ENCODE measurements at regions not wholly inside any gene's neighbourhood (a gene's known extent, or its start where the extent isn't known, plus 50 kb on each side); places are given as distances from the start of the nearest gene placed in this dataset.

DNA sequence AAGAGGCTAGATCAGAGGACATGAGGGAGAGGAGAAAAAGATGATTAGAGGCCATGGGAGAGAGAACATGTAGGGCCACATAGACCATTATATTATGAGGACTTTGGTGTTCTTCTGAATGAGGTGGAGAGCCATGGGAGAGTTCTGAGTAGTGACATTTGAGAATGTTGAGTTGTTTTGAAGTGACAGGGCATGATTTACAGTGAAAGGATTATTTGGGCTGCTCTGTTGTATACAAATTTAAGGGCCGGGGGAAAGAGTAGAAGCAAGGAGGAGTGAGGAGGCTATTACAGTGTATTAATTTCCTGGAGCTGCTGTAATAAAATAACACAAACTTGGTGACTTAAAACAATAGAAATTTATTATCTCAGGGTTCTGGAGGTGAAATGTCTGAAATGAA is 102.5 kb upstream of the RGS4 start:
- no peak for DNase-seq (ENCODE audit: low spot score)

DNA sequence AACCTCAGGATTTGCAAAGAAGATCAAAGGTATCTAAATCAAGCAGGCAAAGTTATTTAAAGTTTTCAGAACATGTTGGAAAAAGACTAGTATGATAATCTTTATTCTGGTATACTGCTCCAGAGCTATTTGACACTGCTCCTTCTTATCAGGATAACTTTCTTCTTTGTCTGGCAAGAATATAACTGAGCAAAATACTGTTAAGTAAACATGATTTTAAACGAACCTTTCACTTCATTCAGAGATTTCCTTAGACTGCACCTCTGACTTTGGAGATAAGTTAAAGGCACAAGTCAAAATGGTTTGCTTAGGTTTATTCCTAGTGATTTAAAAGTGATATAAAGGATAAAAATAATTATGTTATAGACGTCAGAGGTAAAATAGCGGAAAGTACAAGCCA is 103.9 kb upstream of the CCDC190 start:
- DNase-seq (ENCODE audit: low spot score): no peak

DNA sequence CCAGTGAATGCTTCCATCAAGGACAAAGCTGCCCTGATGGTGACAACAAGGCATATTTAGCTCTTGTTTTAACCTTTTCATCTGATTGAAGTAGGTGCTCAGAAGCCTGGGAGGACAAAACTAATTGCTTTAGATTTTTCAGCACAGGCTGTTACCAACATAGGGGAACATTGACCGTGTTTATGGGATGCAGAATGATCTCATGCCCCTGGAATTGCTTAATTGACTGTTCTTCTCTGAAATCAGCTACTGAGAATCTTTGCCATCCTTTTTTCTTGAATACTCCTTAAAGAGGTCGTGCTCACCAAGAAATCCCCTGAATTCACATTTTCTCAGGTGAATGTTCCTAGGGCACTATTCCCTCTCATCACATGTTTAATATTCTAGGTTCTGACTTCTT is 95.9 kb upstream of the CCDC190 start:
- DNase-seq (ENCODE audit: low spot score): peak; percentile 30

DNA sequence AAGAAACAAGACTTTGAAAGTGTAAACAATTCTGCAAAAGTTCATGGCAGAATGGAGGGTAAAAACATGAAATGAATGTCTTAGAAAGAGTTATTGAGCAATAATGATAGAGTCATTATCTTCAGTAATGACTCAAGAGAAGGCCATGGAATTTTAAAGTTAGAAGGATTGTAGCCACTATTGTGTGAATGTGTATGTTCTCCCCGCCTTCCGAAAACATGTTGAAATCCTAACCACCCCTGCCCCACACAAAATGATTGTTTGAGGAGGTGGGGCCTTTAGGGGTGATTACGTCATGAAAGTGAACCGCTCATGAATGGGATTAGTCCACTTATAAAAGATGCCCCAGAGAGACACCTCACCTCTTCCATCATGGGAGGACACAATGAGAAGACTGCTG is 93.8 kb upstream of the CCDC190 start:
- DNase-seq (ENCODE audit: low spot score): no peak

DNA sequence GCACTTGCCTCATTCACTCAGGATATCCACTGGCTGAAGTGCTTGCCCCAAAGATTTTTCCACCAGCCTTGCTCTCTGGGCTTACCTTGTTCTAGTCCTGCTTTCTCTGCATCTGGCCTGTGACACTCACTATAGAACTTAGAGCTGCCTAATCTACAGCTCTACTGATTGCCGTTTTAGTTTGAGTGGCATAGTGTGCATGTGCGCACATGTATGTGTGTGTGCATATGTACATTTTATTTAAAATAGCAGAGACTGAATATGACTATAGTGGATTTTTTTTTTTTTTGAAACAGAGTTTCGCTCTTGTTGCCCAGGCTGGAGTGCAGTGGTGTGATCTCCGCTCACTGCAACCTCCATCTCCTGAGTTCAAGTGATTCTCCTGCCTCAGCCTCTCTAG is 92.0 kb upstream of the CCDC190 start:
- DNase-seq (ENCODE audit: low spot score): no peak

DNA sequence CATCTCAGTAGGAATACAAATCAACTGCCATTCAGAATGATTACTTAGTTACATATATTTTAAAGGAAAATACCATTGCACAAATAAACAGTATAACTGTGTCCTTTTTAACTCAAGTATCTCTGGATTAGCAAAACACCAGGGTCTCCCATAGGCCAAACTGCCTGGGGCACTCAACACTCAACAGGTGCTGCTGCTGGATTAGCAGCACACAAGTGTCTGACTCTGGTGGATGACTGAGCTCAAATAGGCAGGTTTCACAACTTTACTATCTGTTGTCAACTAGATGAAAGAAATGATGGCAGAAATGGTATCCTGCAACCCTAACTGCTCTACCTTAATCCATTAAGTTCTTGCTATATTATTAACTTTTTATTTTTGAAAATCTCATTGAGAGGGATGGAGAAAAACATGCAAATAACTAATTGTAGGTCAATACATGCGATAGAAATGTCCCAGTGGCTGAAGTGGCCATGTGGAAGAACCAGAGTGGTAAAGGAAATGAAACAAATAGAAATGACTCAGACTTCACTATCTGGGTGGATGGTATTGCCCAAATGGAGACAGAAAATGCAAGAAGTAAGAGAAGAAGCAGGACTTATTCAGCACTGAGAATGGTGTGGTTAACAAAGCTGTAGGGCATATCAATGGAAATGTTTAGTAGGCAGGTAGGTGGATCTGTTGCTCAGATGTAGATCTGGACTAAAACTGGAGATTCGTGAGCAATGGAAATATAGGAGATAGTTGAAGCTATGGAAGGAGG is 90.8 kb upstream of the CCDC190 start:
- no peak for DNase-seq (ENCODE audit: low spot score)

DNA sequence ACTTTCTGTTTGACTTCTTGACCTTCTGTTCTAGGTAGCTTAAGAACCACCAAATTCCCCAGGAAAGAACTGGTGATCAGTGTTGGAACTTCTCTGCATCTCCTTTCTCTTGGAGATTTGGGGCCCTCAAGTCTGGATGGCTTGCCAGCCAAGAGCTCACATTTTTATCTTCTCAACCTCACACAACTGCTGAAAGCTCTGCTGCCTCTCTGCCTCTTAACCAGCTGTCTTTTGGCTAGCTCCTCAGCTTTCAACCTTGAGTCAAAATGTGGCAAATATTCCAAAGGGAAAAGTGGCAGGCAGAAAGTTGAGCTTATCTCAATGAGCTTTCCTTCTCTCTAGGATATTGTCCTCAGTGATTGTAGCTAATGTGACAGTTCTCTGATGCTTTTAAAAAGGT is 89.2 kb upstream of the CCDC190 start:
- DNase-seq (ENCODE audit: low spot score): no peak

DNA sequence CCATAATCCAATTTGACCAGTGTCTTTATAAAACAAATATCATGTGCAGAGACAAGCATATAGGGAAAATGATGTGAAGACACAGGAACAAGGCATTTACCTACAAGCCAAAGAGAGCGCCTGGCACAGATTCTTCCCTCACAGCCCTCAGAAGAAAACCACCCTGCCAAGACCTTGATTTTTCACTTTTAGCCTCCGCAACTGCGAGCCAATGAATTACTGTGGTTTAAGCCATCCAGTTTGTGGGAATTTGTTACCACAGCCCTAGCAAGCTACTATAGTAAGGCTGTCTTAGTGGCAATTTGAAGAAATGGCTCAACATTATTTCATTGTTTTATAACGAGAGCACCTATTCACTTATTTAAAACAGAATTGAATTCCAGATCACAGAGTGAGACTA is 85.7 kb upstream of the CCDC190 start:
- no peak for DNase-seq (ENCODE audit: low spot score)

DNA sequence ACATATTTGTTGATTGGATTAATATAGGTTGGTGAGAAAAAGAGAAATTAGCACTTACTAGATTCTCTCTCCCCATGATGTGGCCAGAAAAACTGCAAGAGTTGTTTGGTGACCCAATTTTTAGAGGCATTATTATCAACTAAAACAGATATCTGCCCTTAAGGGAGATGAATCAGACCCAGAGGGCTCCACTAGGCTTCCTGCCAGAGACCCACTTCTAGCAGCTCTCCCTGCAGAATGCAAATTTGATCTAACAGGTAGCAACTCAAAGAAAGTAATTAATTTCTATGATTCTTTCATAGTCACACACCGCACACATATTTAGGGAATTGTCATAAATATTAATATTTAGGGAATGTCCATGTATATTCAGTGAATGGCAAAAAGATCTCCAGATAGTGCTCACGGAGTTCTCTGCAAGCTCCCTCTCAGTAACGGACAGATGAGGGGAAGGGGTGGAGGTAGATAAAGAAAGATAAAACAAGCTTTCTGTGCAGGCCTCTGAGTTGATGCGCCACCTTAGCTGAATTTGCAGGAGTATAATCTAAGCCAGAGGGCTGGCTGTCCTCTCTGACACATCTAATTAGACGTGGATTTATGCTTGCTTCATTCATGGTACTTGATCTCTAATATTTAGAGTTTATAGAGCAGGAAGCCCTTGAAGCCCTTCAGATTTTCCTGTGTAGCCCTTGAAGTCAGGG is 84.1 kb upstream of the CCDC190 start:
- DNase-seq (ENCODE audit: low spot score): no peak

DNA sequence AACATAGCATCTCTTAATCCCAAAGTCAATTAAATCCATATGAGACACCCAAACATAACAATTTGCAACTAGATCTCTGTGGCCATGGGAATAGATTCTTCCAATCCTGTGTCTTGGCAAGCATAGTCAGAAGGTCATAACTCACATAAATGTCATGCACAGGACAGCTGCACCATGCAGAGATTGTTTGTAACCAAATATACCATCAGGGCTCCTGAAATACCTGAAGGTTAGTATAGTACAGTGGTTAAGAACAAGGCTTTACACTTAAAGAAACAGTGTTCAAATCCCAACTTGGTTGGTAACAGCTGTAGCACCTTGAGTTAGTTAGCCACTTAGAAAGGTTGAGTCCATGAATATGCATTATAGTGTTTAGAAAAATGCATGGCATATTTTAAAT is 82.6 kb upstream of the CCDC190 start:
- peak; percentile 51 for DNase-seq (ENCODE audit: low spot score)

DNA sequence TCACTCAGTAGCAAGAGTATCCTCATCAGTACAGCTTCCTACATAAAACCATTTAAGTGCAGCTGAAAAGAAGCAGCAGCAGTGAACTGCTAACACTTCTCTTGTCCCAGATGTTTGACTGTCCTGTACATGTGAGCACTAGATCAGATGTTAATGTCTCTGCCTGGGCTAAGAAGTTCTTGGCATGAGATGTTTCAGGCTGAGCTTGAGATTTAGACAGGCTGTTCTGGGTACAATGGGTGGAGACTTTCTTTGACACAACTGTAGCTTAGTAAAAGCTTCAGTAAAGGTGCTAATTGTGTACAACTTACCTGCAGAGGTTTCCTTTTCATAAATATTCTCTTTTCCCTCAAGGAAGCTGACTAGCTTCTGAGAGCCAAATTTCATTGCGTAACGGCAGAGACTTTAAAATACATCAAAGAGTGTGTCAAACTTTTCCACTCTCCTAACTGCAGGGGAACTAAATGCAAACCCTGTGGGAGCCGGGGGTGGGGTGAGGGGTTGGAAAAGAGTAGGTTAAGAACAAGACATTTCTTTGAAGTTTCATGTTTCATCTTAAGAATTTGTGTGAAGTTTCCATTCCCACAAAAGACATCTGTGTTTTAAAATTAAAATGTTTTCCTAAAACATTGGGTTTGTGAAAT is 82.1 kb upstream of the CCDC190 start:
- DNase-seq (ENCODE audit: low spot score): no peak

DNA sequence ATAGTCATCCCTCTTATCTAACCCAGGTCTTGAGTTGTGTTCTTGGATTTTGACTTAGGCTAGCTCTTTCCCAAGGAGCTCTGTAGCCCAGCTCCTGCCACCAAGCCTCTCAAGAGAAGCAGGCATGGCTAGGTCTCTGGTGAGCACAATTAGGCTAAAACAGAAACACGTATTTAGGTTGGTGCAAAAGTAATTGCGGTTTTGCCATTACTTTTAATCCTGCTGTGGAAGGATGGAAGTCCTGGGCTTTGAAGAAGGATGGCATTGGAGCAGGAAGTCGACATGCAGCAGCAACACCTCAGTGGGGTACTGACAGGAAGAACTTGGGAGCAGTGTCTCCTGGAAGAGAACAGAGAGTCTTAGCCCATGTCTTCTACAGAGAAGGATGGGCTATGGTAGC is 80.0 kb upstream of the CCDC190 start:
- DNase-seq (ENCODE audit: low spot score): no peak

DNA sequence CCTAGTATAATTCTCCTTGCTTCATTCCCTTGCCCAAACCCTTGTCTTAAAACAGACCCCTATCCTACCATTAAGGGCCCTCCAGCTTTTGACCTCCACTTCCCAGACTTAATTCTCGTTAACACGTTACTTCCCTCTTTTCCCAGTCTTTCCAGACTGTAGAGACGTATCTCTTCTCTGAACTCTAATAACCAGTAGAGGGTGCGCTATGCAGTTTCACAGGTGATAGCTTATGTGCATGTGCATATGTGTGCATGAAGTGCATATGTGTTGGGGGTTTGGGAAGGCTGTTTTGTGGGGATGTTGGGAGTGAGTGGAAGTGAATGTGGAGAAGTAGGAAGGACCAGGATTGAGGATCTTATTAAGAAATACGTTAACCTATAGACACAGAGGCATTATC is 78.1 kb upstream of the CCDC190 start:
- no peak for DNase-seq (ENCODE audit: low spot score)

DNA sequence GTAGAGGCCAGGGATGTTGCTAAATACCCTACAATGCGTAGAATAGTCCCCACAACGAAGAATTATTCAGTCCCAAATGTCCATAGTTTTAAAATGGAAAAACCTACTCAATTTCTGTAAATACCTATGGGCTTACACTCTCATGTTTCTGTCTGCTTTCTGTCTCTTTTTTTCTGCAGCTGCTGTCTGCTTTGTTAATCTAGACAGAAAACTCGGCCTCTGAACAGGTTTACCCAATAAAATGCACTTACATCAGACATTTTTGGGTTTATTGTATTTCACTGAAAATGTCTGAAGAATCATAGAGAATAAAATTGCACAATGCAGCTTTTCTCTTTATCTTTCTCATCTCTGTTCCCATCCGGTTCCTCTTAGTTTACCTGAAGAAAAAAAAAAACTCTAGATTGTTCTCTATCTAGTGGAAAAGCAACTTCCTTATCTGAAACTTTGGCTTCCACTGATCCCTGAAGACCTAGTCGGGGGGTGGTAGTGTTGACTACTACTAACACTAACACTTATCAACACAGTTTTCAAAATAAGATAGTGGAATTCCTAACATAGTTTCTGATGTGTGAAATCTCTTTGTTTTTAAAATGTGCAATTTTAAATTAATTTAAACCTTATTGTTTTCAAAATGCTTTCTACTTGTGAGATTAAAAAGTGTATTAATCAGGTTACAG is 76.9 kb upstream of the CCDC190 start:
- DNase-seq (ENCODE audit: low spot score): no peak

DNA sequence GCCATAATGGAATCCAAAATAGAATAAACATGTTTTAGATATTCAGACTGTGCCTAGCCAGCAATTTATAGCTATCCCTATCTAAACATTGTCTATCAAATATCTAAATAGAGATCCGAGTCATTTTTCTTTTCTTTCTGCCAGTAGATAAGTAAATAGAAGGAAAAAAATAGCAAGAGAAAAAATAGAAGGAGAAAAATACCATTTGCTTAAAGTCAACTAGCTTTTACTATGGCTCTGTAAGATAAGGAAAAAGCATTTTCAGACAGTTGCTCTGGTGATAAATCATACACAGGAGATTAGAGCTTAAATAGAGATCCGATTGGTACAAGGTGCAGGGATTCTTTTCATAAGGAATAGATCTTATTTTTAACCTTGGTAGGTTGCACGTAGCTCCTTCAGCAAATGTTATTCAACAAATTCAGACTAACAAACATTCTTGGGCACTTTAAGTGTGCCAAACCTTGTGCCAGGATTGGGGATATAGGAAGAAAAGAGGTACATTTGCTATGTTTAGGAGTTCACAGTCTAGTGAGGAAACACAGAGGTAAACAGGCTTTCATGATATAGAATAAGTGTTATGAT is 70.1 kb upstream of the CCDC190 start:
- DNase-seq (ENCODE audit: low spot score): no peak

DNA sequence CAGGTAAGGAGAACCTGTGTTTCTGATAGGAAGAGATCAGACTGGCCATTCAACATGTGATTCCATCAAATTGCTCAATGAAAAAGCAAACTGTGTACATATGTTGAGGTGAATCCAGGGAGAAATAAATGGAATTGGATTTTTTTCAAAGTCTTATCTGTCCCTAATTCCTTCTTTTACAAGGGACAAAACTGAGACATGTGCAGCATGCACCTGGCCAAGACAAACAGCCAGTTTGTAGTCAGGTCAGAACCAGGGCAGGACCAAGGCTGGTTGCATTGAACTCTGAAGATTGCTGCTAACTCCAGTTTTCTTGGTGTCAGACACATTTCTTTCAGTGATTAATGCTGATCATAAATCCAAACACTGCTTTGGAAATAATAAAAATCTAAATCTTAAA is 69.6 kb upstream of the CCDC190 start:
- DNase-seq (ENCODE audit: low spot score): no peak

DNA sequence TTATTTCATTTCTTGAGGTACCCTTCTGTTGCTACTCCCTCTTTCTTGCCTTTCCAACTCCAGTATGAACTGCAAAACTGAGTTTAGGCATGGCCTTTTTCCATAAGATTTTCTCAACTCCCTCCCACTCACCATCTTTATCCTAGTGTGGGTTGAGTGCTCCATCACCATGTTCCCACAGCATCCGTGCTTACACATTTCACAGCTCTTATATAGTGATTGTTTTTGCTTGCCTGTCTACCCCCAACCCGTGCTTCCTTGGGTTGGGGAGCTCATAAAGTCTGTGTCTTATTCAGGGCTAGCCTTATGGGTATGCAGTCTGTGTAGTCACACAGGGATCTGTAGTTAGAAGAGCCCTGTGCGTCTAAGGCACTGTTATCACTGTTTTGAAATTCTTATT is 68.2 kb upstream of the CCDC190 start:
- DNase-seq (ENCODE audit: low spot score): no peak

DNA sequence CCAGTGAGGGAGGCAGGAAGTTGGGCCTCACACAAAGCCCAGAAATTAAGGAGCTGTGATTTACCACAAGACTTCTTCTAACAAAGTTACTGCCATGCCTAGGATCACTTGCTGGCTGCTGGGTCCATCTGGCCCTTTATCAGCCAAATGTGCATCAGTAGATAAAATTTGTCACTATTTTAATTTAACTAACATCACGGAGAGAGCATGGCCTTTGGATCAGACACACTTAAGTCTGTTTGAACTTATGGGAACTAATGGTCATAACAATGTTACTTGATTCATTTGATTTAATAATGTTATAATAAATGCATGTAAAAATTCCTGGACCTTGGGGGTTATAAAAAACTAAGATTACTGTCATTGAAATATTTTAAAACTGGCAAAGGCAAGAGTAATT is 67.2 kb upstream of the CCDC190 start:
- no peak for DNase-seq (ENCODE audit: low spot score)

DNA sequence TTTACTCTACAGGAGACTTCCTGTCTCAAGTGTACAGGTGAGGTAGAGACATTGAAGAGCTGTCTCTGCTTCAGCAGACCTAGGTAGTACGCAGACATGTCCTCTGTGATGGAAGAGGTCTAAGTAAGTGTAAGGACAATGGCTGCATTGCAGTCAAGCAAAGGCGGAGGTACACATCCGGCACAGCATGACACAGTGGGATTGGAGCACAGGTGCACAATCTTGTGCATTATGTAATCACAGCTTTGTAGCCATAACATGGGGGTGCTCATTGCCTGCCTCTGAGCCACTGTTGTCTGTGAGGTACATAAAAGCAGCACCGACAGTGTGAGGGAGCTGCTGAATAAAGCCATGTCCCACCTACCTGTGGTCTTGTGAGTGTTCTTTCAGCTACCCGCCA is 66.4 kb upstream of the CCDC190 start:
- DNase-seq (ENCODE audit: low spot score): no peak

DNA sequence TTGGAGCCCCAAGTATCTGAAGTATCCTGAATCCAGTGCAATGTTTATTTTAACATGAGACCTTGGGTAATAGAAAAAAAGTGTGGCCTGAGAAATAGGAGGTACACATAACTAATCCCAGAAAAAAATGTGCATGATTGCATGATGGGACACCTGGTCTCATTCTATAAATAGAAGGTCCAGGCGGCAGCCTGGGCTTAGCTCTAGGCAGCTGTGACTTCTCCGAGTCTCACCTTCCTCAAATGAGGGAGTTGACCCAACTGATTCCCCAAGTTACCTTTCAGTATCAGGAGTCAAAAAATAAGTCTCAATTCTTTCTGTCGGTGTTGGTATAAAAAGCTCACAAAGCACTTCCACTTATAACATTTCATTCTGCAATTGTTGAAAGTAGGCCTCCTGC is 65.9 kb upstream of the CCDC190 start:
- DNase-seq (ENCODE audit: low spot score): no peak

DNA sequence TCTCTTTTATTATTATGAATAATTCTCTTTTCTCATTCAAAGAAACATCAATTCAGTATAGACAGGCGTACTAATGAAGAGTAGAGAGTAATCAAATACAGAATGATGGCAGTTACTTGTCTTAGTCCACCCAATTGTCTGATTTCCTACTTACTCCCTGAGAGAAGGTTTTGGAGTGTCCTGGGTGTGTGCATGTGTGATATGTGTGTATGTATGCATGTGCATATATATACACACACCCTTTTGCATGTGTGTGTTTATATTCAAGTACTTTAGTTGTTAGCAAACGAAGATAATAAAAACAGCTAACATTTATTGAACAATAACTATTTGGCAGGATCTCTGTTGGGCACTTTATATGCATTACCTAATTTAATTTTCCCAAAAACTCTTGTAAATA is 63.2 kb upstream of the CCDC190 start:
- DNase-seq (ENCODE audit: low spot score): no peak

DNA sequence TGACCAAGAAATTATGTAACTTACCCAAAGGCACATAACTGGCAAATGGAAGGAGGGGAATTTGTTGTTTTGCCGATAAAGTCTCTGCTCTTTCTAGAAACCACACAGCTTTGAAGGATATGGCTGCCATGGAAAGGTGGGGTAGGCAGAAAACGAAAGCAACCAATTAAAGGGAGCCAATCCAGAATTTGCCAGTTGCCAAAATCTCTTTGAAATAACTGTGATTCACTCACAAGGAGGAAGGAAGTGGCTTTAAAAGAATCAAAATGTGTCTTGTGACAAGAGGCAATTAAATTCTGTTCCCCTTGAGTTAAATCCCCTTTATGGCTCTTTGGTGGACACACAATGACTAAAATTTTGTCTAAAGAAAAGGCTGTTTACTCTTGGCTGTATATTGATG is 61.2 kb upstream of the CCDC190 start:
- peak; percentile 61 for DNase-seq (ENCODE audit: low spot score)

Data from A172 (cell line).